Retinal pigment epithelial cell (primary cell): ENCODE measurements at regions not wholly inside any gene's neighbourhood (a gene's known extent, or its start where the extent isn't known, plus 50 kb on each side); places are given as distances from the start of the nearest gene placed in this dataset.
"Not testable (repeated sequence)": the region's sequence is repeated elsewhere in the genome, so short reads cannot be mapped to it uniquely, and the experiment has no call there.

Source experiments
- DNase-seq: peaks from one replicate; pipeline ENCODE4 v3.0.0-alpha.2; 2010; ENCODE audit warnings: low read depth
- H3K4me3 ChIP-seq: 2 replicates; pipeline ENCODE4 v1.5.1; 2011; ENCODE audit warnings: mild to moderate bottlenecking, low read length, control low read depth, moderate library complexity
- TF ChIP-seq, protein P1 (sequence below): conservative IDR thresholded peaks from 2 replicates; pipeline ENCODE4 v1.5.1; 2011; ENCODE audit warnings: low read depth, low read length, control low read depth, inconsistent platforms

GRCh38 chr7:138245216-138245615 is 169.0 kb downstream of the AKR1D1 start:
- no peak for DNase-seq
- H3K4me3 ChIP-seq, result no peak overlapping the region
- TF ChIP-seq, protein P1, sequence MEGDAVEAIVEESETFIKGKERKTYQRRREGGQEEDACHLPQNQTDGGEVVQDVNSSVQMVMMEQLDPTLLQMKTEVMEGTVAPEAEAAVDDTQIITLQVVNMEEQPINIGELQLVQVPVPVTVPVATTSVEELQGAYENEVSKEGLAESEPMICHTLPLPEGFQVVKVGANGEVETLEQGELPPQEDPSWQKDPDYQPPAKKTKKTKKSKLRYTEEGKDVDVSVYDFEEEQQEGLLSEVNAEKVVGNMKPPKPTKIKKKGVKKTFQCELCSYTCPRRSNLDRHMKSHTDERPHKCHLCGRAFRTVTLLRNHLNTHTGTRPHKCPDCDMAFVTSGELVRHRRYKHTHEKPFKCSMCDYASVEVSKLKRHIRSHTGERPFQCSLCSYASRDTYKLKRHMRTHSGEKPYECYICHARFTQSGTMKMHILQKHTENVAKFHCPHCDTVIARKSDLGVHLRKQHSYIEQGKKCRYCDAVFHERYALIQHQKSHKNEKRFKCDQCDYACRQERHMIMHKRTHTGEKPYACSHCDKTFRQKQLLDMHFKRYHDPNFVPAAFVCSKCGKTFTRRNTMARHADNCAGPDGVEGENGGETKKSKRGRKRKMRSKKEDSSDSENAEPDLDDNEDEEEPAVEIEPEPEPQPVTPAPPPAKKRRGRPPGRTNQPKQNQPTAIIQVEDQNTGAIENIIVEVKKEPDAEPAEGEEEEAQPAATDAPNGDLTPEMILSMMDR, result no peak

GRCh38 chr7:138245682-138246081 is 169.4 kb downstream of the AKR1D1 start:
- TF ChIP-seq, protein P1, result no peak
- no peak for DNase-seq
- H3K4me3 ChIP-seq, result no peak overlapping the region

DNA sequence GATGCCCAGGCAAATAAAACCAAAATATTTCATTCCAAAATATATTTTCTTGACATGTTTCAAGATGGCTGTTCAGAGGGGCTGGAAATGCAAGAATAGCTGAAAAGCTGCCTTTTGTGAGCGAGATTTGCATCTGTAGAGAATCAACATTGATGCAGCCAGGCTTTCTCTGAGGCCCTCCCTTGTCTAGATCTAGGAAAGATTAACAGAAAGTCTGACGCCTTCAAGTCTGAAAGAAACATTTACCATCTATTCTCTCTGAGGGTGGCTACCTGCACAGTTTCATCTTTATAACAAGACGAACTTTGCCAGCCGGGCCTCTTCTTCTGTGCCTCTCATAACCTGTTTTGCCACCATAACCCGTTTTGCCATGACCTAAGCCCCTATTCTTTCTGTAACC is 170.2 kb downstream of the AKR1D1 start:
- TF ChIP-seq, protein P1, result no peak
- H3K4me3 ChIP-seq, result no peak overlapping the region
- no peak for DNase-seq

DNA sequence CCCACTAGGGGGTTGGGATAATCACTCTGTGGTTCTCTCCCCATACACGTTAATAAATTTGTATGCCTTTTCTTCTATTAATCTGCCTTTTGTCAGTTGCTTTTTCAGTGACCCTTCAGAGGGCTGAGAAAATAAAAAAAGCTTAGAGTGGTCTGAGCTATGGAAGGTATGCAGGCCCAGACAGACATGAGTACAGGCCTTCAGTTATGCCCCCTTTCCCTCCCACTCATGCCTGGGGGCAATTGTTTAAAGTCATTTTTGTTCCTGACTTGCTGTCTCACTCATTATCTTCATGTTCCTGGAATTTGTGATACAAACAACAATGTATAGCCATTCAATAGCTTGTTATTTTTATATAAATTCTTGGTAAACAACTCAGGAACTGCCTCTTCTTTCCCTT is 170.8 kb downstream of the AKR1D1 start:
- no peak for DNase-seq
- H3K4me3 ChIP-seq, result no peak overlapping the region
- TF ChIP-seq, protein P1, result no peak

- TF ChIP-seq, protein P1, result no peak
- no peak overlapping the region for H3K4me3 ChIP-seq
- peak; percentile 11 for DNase-seq
Observed at GRCh38 chr7:138247568-138248333, 171.5 kb downstream of the AKR1D1 start.

GRCh38 chr7:138248609-138249008 is 172.3 kb downstream of the AKR1D1 start:
- TF ChIP-seq, protein P1, result no peak
- no peak for DNase-seq
- H3K4me3 ChIP-seq, result no peak overlapping the region

DNA sequence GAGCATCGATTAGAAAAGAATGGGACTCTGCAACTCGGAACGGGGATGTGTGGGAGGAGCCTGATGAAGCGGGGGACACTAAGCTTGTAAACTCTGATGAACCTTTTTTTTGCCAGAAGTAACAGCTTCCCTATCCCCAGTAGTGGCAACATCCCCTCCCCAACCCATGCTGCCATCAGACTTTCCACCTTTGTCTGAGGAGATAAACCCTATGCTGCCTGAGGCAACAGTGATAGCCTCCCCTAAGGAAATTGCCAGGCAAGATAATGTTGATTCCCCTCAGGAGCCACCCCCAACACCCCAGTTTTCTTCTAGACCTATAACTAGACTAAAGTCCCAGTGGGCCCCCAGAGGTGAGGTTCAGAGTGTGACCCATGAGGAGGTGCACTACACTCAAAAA is 173.7 kb downstream of the AKR1D1 start:
- no peak for DNase-seq
- H3K4me3 ChIP-seq, result no peak overlapping the region
- TF ChIP-seq, protein P1, result no peak

- DNase-seq, H3K4me3 ChIP-seq: not testable (repeated sequence)
Observed at GRCh38 chr7:138252666-138253065, 176.4 kb downstream of the AKR1D1 start.
